ENCODE measurements at regions not wholly inside any gene's neighbourhood (a gene's known extent, or its start where the extent isn't known, plus 50 kb on each side); places are given as distances from the start of the nearest gene placed in this dataset.

DNA sequence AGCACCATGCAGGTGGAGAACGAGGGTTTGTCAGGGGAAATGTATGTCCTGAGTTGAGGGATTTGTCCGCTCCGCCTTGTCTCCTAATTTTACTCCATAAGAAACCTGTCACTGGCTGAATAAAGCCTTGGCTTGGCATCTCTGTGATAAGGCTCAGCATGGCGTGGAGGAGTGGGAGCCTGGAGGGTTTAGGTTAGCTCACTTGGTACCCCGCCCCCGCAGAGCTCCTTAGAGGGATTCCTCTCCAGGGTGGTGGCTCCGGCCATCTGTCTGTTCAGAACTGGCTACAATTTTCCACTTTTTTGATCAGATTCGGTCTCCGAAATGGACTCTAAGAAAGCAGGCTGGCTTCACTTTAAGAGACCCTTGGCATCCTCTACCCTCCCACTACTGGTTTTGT lies 192.2 kb upstream of the SYNDIG1 start:
- no peak for DNase-seq (ENCODE audit: extremely low read depth in 1 of 2, low read depth in 1 of 2)

DNA sequence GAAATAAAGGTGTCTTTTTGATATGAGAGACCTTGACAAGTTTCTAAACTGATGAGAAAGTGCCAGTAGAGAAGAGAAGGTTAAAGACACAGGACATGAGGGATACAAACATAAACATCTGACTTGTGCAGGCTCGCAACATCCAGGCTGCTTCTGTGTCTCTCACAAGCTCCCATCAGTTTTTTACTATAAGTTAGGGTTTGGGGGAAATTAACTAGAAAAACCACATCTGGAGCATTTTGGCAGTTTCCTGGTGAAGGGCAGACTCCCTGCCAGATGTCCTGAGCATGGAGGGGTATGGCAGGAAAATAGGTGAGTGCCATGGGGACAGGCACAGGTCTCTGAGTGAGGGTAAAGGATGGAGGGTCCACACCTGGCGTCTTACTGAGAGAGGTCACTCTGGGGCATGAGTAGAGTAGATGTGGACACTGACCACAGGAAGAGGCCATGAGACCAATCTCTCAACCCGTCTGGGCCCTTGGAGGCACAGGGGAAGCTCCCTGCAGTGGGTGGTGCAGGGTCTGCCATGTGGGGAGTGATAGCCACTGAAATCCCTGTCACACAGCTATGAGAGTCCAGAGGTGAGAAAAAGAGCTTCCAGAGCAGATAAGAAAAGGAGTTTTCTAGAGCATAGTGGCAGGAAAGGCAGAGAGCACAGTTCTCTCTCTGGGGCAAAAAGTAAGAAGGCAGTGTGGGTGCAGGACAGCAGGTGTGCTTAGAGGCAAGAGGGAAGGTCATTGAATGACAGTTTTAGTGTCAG lies 193.3 kb upstream of the SYNDIG1 start:
- no peak for DNase-seq (ENCODE audit: extremely low read depth in 1 of 2, low read depth in 1 of 2)

DNA sequence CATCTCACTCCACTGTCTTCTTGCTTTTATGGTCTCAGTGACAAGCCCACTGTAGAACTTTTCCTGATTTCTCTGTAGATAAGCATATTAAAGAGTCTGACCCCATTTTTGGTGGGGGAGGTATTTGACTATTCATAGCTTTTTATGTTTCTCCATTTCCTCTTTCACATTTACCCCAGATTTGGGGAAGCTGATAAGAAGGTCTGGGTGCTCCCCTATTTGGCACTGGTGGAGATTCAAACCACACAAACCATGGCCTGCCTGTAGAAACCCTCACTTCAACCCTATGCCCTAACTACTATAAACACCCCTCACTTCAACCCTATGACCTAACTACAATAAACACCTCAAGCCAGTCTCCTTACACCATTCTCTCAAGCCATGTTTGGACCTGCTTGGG lies 196.2 kb upstream of the SYNDIG1 start:
- no peak for DNase-seq (ENCODE audit: extremely low read depth in 1 of 2, low read depth in 1 of 2)

DNA sequence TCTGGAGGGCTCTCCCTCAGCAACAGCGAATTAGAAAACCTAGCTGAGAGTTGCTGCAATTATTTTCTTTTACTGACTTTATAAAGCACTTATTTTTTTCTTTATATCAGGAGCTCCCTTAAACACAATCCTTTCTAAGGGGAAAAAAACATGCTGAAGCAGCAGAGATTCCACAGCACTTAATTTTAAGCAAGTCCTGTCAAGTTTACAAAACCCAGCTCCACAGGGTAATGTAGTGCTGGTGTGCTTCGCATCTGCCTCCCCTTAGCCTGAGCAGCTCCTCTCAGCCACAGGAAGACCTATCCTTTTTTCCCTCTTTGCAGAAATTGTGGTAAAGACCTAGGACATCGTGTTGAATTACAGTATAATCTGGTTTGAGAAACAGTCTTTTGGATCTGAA lies 208.1 kb upstream of the SYNDIG1 start:
- no peak for DNase-seq (ENCODE audit: extremely low read depth in 1 of 2, low read depth in 1 of 2)

DNA sequence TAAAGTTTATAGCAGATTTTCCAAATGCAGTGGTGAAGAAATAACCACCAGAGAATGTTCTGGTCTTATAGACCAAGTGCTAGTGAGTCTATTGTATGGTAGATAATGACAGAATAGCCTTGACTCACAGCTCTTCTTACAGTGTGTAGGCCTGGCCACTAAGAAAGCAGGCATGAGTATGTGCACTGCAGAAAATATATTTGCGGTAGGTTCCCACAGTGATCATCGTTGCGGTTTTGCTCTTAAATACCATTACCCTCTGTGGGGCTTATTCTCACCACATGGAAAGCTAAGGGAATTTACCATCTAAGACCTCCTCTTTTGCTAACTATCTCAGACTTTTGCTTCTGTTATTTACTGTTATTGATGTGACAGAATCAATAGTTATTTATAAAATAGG lies 212.3 kb upstream of the SYNDIG1 start:
- no peak for DNase-seq (ENCODE audit: extremely low read depth in 1 of 2, low read depth in 1 of 2)

DNA sequence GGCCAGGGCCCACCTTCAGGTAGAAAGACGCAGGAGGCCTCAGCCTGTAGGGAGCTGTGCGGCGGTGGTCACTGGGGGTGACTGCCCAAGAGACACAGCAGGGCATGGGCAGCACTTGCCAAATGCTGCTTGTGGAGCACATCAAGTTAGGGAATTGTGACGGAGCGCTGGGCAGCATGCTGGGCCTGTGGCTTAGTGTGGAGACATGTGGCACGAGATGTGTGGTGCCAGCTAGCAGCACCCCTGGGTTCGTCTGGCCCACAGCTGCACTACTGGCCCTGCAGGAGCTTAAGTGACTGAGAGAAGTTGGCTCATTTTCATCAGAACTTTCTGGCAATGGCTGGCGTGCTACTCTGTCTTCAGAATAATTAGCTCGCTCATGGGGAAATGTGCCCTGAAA lies 213.1 kb upstream of the SYNDIG1 start:
- no peak for DNase-seq (ENCODE audit: extremely low read depth in 1 of 2, low read depth in 1 of 2)

- DNase-seq (ENCODE audit: extremely low read depth in 1 of 2, low read depth in 1 of 2), result no peak
Observed at GRCh38 chr20:24254480-24254879, 214.9 kb upstream of the SYNDIG1 start.

- no peak for DNase-seq (ENCODE audit: extremely low read depth in 1 of 2, low read depth in 1 of 2)
Observed at GRCh38 chr20:24253321-24253720, 216.1 kb upstream of the SYNDIG1 start.

DNA sequence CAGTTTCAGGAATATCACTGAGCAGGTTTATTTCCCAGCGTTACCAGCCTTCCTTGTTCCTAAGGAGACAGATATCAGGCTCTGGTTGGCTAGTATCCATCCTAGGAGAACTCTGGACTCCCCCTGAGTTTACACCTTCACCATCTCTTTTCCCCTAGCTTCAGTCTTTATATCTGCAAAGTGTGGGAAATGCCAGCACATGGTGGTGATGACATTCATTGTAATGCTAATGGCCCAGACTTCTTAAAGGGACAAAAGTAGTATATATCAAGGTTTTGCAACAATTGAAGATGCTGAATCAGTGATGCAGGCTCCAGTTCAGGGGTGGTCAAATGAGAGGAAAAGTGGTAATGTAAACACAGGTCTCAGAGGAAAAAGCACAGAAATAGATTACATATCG lies 224.3 kb upstream of the SYNDIG1 start:
- DNase-seq (ENCODE audit: extremely low read depth in 1 of 2, low read depth in 1 of 2), result no peak

DNA sequence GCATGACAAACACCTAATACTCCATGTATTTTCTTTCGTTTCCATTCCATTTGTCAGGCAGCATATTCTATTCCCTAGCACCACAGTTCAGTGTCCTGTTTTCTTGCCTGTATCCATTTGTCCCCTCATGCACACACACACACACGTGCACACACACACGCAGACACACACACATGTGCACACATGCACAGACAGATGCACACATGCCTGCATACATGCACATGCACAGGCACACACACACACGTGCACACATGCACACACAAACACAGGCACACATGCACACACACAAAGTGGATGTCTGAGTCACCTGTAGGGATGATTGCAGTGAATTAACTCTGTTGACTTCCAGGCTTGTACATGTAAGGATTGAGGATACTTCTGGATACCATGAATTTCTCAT lies 226.7 kb upstream of the SYNDIG1 start:
- DNase-seq (ENCODE audit: extremely low read depth in 1 of 2, low read depth in 1 of 2), result no peak

GRCh38 chr20:24241466-24241865 lies 228.0 kb upstream of the SYNDIG1 start:
- DNase-seq (ENCODE audit: extremely low read depth in 1 of 2, low read depth in 1 of 2), result no peak

DNA sequence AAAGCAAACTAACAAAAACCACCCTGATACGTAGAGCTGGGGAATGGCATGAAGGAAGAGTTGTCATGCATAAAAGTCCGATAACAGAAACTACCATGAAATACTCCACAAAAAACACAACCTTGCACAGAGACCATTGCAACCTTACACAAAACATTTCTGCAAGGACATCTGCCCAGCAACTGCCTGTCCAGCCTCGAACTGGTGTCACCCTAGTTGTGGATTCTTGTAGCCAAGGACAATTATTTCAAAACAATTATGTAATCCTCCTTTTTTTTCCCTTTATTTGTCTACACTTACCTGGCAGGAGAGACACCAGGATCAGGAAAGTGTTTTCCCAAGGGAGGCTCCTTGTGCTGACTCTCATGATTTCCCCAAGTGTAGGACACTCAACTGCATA lies 232.5 kb upstream of the SYNDIG1 start:
- DNase-seq (ENCODE audit: extremely low read depth in 1 of 2, low read depth in 1 of 2), result no peak

- DNase-seq (ENCODE audit: extremely low read depth in 1 of 2, low read depth in 1 of 2), result no peak
Observed at GRCh38 chr20:24236201-24236600, 233.2 kb upstream of the SYNDIG1 start.

DNA sequence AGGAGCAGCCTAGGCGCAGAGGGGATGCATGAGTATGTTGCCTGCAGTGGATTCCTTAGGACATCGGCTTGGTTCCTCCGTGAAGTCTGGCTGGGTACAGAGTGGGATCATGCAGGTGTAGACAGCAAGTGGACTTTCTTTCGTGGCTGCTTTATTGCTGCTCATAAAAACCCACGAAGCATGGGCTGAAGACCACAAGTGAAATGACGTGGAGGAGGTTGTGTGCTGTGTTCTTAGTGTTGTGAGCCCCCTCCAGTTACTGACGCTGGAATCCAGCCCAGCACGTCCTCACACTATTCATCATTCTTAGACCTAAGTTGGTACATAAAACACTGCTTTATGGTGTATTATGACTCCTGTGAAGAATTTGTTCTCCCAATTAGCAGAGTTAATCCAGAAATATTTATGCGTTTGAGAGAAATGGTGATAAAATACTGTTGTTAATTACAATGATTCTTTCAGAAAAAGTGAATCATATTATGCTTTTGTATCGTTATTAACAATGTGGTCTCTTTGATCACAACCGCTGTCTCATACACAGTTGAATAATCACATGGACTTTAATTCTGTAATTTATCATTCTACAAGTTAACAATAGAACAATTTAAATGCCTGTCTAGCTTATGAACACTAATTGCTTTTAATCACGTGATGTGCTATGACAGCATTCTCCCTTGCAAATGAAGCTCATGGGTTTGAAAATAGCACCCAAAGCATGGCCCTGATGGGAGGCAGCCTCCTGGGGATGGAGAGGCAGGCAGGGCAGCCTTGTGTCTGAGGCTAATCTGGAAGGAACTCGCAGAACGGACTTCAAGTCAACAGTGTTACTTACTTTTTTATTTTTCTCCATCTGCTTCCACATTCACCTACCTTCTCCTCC lies 233.9 kb upstream of the SYNDIG1 start:
- no peak for DNase-seq (ENCODE audit: extremely low read depth in 1 of 2, low read depth in 1 of 2)

- no peak for DNase-seq (ENCODE audit: extremely low read depth in 1 of 2, low read depth in 1 of 2)
Observed at GRCh38 chr20:24227600-24227999, 239.0 kb upstream of the GGTLC1 start.

GRCh38 chr20:24212494-24212893 lies 223.9 kb upstream of the GGTLC1 start:
- no peak for DNase-seq (ENCODE audit: extremely low read depth in 1 of 2, low read depth in 1 of 2)

DNA sequence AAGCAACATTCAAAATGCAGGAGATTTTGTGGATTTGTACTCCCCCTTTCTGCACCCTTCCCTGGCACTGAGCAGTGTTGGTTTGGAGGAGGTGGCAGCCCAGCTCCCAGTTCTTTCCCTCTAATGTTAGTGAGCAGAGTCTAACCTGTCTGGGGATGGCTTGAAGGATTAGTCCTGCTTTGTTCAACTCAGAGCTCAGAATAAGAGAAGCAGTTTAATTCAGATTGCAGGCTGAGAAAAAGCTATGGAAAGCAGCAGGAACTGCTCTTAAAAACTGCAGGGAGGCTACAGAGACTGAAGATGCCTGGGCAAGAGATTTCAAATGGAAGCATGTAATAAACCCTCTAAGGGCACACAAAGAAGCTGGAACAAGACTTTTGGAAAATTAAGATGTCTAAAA lies 223.4 kb upstream of the GGTLC1 start:
- DNase-seq (ENCODE audit: extremely low read depth in 1 of 2, low read depth in 1 of 2), result no peak

DNA sequence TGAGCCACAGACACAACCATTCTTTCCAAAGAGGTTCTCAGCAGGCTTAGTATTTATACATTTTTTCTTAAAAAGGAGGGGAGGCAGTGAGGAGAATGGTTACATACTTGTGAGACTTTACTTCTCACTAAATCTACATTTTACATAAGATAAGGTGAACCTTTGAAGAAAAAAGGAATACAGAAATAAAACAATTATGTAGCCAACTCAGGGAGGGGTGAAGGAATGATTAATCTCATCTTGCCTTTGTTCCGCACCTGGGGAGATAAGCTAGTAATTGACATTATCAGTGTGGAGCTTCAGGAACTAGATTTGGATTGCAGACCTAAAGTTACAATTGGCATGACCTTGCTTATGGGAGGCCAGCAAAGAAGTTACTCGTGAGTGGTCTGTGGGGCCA lies 221.8 kb upstream of the GGTLC1 start:
- no peak for DNase-seq (ENCODE audit: extremely low read depth in 1 of 2, low read depth in 1 of 2)

- DNase-seq (ENCODE audit: extremely low read depth in 1 of 2, low read depth in 1 of 2), result no peak
Observed at GRCh38 chr20:24208652-24209051, 220.1 kb upstream of the GGTLC1 start.

- DNase-seq (ENCODE audit: extremely low read depth in 1 of 2, low read depth in 1 of 2), result no peak
Observed at GRCh38 chr20:24207803-24208300, 219.3 kb upstream of the GGTLC1 start.

- DNase-seq (ENCODE audit: extremely low read depth in 1 of 2, low read depth in 1 of 2), result no peak
Observed at GRCh38 chr20:24206995-24207394, 218.4 kb upstream of the GGTLC1 start.

- no peak for DNase-seq (ENCODE audit: extremely low read depth in 1 of 2, low read depth in 1 of 2)
Observed at GRCh38 chr20:24203526-24204183, 215.1 kb upstream of the GGTLC1 start.
